ENCODE measurements at regions not wholly inside any gene's neighbourhood (a gene's known extent, or its start where the extent isn't known, plus 50 kb on each side); places are given as distances from the start of the nearest gene placed in this dataset.

DNA sequence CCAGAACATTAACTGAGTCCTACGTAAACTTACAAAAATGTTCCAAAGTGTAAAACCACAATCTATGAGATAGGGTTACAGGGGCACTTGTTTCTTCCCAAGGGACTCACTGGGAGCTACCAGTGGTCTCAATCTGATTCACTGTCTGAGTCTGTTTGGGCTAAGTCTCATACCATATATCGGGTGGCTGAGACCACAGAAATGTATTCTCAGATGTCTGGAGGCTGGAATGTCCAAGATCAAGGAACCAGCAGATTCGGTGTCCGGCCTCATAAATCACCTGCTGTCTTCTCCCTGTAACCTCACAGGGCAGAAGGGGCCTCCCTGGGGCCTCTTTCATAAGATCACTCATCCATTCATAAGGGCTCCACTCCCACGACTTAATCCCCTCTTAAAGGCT lies 616.3 kb upstream of the TMEM132C start:
- no peak for DNase-seq

DNA sequence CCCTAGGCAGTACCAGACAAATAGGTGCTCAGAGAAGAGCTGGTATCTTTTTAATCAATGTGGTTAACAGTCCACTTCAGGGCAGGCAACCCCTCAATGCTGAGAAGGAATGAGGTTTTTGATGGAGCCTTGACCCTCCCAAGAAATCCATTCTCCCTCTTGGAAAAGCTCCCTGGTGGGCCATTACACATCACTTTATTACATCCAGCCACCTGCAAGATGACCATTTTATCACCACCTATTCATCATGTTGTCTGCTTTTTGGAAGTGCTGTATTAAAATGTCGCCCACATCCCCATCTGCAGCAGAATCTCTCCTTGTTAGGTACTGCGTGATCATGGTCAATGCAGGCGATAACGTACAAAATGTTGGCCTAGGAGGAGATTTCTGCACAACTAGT lies 614.7 kb upstream of the TMEM132C start:
- DNase-seq, result no peak

DNA sequence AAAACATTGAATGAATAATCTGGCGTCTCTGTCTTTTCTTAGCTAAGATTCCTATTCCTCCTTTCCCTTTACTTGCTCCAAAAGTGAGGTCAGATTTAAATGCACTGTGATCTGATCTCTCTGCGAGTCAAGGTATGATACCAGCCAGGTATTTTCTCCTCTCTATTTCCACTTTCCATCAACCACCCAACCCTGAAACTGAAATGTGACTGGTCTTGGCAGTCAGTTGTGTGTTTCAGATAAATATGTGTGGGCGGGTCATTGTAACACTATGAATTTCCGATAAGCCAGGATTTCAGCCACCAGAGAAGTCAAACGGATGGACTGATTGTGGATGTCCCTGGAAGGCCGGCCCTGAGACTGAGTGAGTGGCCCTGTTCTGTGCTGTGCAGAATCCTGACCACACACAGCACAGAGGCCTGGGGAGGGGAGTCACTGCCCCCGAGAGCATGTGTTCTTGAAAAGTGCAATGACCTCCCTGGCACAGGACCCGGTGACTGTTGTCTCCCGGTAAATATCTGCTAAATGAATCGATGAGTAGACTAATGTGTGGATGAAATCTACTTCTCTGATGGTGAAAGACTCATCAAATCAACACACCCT lies 612.5 kb upstream of the TMEM132C start:
- no peak for DNase-seq

DNA sequence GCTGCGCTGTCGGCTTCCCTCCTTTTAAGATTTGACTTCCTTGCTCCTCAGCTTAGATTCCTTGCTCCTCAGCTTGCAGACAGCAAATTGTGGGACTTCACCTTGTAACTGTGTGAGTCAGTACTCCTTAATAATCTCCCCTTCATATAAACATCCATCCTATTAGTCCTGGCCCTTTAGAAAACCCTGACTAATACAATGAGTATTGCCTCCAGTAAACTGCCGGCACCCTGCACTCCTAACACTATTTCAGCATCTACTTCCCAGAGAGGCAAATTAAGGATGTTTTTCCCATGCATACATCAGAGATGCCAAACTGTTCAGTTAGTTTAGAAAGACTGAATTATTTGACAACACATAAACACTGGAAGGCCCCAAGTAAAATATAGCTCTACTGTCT lies 611.3 kb upstream of the TMEM132C start:
- DNase-seq, result no peak

DNA sequence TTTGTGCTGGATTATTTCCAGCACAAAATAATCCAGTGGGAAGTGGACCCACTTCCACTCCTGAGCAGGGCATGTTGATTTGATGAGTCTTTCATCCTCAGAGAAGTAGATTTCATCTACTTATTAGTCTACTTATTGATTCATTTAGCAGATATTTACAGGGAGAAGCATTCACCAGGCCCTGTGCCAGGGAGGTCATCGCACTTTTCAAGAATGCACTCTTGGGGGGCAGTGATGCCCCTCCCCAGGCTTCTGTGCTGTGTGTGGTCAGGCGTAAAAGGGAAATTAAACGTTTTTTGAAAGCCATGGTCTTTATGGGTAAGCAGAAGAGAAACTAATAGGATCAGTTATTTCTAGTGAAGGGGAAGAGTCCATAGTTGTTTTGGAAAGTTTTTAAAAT lies 610.7 kb upstream of the TMEM132C start:
- DNase-seq, result no peak

DNA sequence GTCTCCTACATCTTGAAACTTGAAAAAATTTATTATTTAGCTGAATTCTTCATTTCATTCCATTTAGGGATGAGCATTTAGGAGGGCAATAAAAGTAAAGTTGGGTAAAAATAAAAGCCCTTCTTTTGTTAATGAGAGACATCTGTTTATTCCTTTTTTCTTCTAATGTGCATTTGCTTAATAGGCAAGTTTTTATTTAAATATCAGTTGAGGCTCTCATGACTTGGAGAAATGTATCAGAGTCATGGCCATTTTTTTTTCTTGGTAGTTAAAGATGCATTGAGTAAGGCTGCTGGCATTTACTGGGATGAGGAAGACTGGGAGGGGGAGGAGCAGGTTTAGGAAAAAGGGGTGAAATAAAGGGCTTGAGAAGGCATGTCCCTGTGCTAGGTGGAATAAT lies 609.9 kb upstream of the TMEM132C start:
- no peak for DNase-seq

DNA sequence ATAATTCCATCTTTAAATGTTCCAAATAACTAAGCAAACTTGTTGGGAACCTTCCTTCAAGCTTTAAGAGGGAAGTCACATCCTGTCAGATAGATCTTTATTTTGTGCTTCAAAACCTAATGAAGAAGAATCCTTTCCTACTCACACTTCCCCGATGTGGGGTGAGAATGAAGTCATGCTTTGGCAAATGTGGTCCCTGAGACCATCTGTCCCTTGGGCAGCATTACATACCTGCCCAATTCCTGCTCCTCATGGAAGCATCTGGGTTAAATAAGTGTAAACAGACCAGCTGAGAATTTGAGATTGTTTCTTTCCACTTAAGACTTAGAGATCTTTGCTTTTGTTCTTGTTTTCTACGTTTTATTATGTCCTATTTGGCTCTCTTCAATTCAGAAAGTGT lies 606.0 kb upstream of the TMEM132C start:
- DNase-seq, result no peak

DNA sequence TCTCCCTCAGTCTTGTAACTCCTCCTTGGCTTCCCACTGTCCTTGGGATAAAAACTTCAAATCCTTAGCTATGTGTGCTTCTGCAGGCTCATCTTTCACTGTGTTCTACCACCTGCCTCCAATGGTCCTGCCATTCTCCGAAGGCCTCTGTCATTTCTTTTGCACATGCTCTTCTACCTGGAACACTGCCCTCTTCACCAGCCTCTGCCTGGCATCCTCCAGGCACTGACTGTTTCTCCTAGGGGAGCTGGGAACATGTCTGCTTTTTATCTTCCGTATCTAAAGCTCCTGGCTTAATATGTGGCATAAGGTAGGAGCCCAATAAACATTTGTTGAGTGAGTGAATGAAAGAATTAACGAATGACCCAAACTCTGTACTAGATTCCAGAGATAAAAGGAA lies 603.3 kb upstream of the TMEM132C start:
- no peak for DNase-seq

DNA sequence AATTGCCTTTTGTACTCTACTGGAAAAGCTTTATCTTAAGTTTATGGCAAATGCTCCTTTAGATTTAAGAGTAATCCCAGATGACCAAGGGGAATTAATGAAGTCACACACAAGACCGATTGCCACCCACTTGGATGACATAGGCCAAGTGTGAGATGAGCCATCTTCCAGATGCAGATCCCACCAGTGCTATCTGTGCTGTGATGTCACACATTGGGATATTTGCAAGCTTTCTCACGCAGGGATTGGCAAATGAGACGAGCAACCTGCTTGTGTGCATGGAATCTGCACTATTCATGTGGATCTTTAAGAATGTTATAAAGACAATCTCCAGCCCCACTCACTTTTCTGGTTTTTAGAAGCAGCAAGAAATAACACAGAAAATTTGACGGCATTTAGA lies 602.1 kb upstream of the TMEM132C start:
- DNase-seq, result no peak

DNA sequence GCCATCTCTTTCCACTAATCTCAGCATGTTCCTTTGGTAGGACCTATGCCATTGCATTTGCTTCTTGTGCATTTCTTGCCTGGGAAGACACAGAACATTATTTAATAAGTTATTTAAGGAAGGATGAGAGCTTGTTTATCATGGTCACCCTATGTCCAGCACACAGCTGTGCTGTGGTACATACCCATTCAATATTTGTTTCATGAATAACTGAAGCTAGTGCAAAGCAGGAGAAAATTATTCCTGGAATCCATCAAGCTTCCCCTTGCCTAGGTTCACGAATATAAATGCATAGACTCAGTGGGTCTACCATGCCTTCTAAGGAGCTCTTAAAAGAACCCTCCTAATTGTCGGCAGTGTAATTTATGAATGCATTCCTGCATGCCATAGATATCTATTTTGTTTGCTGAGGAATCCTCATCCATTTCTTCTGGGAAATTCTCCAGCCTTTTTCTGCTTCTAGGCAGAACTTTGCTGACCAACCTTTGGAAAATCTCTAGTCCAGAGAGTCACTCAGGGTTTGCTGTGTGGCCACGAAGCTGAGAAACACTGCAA lies 599.8 kb upstream of the TMEM132C start:
- no peak for DNase-seq

DNA sequence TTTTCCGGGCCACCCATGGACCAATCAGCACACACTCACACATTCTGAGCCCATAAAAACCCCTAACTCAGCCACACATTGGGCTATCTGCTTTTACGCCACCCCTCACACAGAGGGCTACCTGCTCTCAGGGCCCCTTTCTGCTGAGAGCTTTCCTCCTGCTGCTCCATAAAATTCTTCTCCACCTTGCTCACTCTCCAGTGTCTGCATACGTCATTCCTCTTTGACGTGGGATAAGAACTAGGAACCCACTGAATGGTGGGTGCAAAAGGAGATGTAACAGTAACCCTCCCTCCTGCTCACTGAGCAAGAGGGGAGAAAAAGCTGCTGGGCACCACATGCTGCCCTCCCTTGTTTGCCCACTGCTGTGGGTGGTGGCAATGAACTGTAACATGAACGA lies 596.7 kb upstream of the TMEM132C start:
- DNase-seq, result no peak

DNA sequence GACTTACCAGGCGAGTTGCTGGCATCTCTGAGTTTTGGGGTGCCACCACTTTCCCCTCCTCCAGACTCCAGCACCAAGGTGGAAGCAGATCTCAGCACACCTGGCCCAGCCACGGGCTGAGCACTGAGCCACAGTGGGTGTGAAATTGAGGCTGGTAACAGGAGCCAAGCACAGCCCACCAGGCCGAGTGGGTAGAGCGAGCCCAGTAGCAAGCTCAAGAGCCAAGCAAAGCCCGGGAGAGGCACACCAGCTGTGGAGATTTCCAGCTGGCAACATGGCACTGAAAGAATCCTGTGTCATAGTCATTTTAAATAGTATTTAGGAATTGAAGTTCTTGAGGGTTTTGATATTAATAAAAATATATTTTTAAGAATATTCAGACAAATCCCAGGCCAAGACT lies 596.2 kb upstream of the TMEM132C start:
- peak; percentile 66 for DNase-seq

DNA sequence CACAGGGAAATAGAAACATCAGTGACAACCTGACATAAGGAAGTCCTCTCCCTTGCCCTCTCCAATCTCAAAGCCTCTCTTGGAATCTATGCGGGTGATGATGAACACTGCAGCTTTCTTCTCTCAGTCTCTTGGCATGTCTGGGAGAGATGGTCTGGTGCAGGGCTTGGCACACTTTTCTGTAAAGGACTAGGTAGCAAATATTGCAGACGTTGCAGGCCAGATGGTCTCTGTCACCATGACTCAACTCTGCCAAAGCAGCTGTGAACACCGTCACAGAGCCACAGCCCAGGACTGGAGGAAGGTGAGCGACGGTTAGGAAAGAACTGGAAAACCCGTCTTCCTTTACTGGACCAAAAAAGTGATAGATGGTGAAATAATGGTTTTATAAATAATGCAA lies 591.0 kb upstream of the TMEM132C start:
- DNase-seq, result peak; percentile 12

DNA sequence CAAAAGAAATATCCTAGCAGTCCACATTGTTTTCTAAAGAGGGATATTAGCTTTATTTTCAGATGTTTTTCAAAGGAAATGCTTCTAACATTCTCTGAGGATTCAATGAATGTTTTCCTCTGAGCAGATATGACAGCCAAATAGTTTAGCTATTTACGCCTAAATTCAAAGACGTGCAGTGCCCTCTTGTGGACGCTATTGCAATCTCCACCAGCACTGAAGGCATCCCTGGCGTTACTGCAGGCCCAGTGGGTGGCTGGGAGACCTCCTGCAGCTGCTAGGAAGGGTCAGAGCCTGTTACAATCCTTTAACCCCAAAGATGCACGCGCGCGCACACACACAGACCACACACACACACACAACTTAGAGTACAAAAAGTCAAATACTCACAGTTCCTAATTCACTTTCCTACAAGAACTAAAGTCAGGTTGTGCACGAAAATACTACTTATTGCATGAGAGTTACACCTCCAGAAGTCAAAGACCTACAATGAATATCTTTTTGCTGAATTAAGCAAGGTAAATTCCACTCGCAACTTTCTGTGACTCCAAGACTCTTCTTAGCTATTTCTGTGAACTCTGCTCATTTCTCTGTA lies 589.3 kb upstream of the TMEM132C start:
- DNase-seq, result peak; percentile 93

DNA sequence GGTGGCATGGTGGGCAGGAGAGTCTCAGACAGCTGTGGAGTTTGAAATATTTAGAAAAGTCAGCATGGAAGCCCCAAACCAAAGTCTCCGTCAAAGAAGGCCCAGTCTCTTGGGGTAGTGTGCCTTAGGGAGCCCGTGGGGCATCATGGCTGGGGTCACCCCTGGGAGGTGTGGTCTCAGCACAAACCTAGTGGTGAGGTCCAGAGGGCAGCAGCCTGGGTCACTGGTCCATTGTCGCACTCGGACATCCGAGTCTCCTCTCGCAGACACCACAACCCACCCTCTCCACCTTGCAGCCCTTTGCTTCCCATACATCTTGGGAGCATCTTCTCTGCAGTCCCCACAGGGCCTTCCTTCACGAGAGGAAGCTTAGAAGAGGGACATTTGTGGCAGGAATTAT lies 588.0 kb upstream of the TMEM132C start:
- DNase-seq, result no peak

DNA sequence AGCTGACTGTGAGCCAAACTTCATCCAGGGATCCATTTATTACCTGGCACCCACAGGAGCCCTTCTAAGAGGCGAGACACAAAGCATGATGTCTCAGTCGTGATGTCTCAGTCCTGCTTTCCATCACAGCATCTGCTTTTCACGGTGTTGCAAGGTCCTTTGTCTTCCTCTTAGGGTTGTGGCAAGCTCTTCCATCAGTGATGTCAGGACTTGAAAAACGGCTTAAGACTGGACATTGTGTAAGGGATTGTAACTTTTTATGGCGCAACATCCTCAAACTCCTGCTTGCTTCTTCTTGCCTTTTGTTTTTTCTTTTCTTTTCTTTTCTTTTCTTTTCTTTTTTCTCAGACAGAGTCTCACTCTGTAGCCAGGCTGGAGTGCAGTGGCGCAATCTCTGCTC lies 586.5 kb upstream of the TMEM132C start:
- DNase-seq, result no peak

DNA sequence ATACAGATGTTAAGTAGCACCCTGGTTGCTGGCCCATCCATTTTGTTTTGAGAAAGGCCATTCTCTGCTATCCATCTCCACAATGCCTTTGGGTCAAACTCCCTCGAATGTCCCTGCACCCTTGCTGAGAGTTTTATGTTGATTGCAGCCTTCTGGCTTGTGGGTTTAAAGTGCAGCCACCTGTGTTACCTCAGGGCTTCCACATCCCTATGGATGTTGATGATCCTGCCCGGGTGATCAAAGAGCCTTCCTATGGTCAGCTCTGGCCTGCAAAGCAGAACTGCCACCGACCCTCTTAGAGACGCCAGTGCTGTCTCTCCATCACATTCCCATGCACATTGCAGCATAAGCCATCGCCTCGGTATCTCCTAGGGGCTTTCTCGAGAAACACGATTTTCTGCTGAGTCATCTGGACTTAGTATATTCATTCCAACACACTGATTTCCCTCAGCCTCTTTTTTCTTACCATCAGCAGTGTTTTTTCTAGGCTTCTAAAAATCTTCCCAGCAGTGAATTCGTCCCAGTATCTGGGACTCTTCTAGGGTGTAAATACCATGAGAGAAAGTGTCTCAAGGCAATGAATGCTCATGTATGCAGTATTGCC lies 585.7 kb upstream of the TMEM132C start:
- DNase-seq, result no peak

DNA sequence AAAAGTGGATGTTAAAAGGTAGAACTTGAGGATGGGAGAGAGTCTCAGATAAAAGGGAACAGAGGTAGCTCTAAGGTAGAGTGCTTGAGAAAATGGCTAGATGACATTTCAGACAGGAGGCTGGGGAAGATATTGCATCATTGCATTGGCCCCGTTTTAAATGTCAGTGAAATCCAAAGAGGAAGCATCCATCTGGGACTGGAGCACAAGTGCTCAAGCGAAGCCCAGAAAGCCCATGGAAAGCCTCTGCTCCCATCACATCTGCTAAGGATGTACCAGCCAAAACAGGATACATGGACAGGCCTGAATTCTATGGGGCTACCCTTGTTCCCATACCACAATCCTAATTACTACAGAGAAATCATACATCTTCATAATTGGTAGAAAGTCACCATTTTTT lies 581.5 kb upstream of the TMEM132C start:
- DNase-seq, result peak; percentile 13

DNA sequence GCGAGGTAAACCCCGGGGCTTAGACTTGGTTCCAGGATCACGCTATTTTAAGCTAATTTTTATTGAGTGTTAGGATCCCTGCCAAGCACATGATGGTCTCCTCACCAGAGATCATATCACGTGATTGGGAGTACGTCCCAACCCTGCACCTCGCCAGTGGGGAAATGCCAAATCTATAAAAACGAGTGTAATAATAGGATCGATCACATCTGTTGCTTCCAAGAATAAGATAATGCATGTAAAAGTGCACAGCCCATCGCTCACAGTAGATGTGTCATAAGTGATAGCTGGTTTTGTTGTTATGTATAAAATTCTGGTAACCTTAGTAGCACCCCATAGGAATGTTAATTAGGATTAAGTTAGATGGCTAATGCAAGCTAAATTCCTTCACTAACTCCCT lies 581.0 kb upstream of the TMEM132C start:
- DNase-seq, result peak; percentile 21

DNA sequence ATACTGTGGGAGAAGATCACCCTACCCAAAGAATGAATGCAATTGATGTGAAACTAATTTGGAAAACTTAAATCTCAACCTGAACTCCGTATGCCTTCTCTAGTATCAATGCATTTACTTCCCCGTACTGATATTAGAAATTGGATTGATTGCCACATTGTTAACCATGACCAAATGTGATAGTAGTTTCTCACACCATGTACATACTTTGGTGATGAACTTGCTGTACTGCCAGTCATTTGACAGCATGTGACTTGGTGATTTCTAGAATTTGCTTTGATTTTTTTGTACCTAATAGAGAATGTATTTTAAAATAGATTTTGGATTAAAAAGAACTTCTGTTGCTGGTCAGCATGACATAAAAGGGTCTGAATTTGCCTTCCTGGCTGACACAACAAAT lies 579.8 kb upstream of the TMEM132C start:
- no peak for DNase-seq

DNA sequence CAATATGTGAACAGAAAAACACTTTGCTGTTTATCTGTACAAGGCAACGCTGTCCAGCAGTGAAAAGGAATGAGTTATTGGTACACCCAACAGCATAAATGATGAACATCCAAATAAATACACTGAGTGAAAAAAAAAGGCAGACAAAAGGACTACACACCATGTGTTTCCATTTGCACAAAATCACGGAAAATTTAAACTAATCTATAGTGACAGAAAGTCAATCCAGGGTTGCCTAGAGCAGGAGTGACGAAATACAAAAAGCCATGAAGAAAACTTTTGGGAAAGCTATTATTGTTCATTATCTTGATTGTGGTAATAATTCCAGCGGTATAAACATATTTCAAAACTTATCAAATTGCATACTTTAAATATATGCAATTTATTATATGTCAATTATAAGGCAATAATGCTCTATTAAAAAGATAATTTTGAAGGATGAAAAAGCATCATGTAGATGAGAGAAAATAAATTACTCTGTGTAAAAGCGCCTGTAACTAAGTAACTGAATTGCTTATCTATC lies 578.0 kb upstream of the TMEM132C start:
- DNase-seq, result no peak

DNA sequence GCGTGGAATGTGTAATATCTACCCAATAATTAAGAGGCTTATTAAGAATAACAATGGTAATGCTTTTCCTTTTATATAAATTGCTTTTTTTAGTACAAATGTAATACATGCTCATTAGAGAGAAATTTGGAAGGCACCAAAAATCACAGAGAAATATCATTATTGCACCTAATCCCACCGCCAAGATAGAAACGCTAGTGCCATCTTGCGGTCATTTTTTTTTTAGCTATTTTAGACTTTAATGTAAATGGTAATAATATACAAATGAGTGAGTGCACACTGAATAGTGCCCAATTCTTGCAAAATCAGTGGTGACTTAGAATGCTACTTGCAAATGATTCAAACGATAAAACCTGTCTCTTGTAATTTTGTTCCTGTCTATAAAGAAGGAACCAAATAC lies 576.8 kb upstream of the TMEM132C start:
- DNase-seq, result no peak

DNA sequence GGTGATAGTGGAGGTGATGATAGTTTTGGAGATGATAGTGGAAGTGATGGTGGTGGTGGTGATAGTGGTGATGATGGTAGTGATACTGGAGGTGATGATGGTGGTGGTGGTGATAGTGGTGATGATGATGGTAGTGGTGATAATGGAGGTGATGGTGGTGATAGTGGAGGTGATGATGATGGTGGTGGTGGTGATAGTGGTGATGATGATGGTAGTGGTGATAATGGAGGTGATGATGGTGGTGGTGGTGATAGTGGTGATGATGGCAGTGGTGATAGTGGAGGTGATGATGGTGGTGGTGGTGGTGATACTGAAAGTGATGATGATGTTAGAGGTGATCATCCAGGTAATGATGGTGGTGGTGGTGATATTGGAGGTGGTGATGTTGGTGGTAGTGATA lies 570.0 kb upstream of the TMEM132C start:
- no peak for DNase-seq

DNA sequence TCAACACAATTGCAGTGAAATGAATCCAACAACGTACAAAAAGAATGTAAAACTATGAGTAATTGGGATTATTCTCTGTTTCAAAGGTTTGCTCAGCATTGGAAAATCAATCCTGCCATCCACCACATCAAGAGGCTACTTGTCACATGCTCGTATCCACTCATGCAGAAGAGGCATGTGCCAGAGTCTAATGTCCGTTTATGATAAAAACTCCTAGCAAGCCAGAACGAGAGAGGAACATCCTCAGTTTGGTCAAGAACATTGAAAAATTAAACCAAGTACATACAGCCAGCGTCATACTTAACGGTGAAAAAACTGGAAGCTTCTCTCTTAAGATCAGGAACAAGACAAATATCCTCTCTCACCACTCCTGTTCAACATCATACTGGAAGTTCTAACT lies 563.9 kb upstream of the TMEM132C start:
- DNase-seq, result no peak
